HG03460 (cell line): ENCODE measurements at regions not wholly inside any gene's neighbourhood (a gene's known extent, or its start where the extent isn't known, plus 50 kb on each side); places are given as distances from the start of the nearest gene placed in this dataset.

Experiments used
- ATAC-seq: cut with Tn5 transposase; IDR thresholded peaks from one replicate; pipeline ENCODE4 v1.9.1; 2021; ENCODE audit not compliant: unreplicated experiment

GRCh38 chr22:34972191-34972897, 93.6 kb upstream of the ISX start:
- ATAC-seq, result no peak

- no peak for ATAC-seq
Measured at GRCh38 chr22:34973016-34973415, 92.9 kb upstream of the ISX start.

GRCh38 chr22:34973926-34974325, 92.0 kb upstream of the ISX start:
- ATAC-seq, result no peak

DNA sequence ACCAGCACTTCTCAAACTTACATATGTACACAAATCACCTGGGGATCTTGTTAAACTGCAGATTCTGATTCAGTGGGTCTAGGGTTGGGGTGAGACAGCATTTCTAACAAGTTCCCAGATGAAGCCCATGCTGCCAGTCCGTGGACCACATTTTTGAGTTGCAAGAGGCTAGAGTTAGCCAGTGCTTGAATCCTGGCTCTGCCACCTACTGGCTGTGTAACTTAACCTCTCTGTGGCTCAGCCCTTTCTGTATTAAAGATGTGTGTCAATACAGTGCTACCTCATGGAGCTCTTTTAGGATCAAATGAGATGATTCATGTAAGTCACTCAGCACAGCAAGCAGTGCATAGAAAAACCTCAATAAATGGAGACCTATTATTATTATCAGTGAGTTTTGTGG, 90.2 kb upstream of the ISX start:
- no peak for ATAC-seq

DNA sequence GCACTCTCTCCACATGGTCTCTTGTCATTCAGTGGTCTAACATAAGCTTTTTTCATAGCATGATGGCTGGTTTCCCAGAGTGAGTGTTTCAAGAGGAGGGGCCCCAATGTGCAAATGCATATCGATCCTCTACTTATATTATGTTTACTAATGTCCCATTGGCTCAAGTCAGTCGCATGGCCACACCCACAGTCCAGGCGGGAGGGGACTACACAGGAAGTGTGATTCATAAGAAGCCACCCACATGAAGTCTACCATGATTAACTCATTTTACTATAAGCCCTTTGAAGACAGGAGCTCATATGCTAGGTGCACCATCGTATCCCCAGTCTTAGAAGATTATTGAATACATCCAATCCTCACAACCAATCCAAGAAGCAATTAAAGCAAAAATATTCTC, 89.5 kb upstream of the ISX start:
- ATAC-seq, result no peak

DNA sequence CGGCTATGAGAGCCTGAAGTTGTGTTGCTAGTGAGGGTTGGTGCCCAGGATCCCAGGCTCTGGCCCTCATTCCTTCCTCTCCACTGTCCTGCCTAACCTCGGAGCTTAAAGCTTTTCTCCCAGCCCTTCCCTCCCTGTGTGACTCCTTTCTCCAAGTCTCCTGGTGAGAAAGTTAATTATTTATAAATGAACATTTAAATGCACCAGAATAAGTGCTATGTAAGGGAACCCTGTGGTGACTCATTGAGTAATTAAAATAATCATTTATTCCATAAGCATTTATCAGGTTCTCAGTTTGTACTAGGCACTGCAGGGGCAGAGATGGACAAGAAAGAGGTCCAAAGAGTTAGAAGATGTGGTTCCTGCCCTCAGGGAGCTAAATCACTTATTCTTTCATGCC, 89.1 kb upstream of the ISX start:
- no peak for ATAC-seq

GRCh38 chr22:34986523-34986922, 79.4 kb upstream of the ISX start:
- ATAC-seq, result no peak

- ATAC-seq, result no peak
Measured at GRCh38 chr22:34992672-34993071, 73.3 kb upstream of the ISX start.

DNA sequence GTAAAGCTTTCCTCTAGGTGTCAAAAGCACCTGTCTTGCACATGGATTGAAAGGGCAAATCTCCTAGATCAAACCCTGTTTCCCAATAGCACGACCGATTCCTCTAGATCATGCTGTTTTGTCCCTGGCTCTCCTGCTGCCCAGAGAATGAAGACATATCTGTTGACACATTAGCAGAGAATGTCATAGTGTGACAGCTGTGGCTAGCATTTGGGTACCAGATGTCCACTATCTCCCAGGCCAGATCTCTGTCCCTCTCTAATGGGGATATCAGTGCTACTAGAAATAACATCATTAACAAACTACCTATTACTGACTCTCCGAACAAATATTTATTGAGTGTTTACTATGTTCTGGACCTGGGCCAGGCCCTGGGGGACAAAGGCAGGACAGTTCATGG, 72.4 kb upstream of the ISX start:
- ATAC-seq, result no peak

DNA sequence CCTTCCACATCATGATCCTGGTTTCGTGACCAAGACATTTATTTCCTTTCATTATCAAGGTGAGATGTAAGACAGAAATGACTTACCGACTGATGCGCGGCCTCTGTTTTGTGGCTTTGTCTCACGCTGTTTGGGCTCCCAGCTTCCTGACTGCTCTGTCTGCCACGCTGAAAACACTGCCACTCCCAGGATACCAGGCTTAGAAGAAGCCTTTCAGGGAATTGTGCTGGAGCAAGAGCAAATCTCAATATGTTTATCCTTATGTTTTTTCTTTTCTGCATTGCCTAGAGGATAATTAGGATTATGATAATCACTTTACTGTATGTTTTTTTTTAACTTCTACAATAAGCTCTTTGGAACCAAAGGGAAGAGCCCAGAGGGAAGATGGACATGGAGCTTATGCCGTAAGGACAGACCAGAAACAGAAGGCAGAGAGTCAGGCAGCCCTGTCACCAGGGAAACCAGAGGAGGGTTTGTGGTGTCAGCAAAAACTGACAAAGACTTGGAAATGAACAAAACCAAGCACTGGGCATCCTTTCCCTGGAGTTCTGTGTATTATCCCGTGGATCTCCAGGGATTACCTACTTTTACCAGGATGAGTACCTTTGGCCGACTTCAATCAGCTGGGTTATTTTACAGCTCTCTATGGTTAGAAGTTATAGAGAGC, 68.2 kb upstream of the ISX start:
- no peak for ATAC-seq

DNA sequence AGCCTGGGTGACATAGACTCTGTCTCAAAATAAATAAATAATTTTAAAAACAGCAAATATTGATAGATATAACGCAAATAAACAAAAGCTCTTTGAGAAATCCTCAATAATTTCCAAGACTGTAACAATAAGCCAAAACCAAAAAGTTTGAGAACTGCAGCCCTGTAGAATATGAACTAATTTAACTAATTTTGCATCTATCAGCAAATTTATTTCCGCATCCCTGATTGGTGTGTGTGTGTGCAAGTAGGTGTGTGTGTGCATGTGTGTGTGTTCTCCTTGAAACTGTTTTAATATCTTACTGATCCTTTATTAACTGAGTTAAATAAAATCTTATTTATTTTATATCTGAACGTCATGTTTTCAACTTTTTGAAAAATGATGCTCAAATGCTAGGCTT, 67.0 kb upstream of the ISX start:
- ATAC-seq, result no peak

DNA sequence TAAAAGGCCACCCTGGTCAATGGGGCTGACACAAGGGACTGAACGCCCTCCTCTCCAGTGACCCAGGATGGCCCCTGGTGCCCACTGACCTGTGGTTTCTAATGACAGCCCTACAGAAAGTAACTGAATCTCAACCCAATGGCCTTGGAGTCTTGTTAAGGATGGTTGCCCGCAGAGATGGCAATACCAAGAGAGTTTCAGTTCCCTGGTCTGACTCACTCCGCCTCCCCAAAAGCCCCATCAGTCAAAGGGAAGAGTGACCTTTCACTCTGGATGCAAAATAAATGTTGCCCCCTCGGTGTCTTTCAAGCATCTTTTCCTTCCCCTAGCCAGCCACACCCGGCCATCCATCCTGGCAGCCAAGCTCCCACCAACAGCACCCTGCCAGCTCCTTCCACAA, 57.7 kb upstream of the ISX start:
- ATAC-seq, result no peak

DNA sequence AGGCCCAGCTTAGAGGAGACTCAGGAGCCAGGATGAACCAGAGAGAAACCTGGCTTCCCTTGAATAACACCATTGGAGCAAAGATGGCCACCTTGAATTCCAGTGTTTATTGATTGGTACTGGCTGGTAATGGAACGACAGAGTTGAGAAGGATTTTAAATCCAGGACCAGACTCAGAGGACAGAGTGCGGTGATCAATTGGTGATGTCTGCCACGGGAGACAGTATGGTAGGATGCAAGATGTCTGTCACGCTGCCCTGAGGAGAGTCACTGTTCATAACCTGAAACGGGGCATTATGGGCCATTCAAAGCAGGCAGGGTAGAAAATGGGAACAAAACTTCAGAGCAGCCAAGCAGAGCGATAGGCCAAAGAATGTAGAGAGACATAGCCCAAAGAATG, 55.4 kb upstream of the ISX start:
- ATAC-seq, result no peak

- no peak for ATAC-seq
Measured at GRCh38 chr22:35014812-35015211, 51.1 kb upstream of the ISX start.
